GM23338 (cell line): ENCODE measurements at regions not wholly inside any gene's neighbourhood (a gene's known extent, or its start where the extent isn't known, plus 50 kb on each side); places are given as distances from the start of the nearest gene placed in this dataset.

ENCODE experiments used
- CREB1 ChIP-seq: fragments of 250-450 bp; sonication (Bioruptor Pico); IDR thresholded peaks from 2 replicates; pipeline ENCODE4 v1.5.0; 2020; ENCODE audit warnings: low read depth, mild to moderate bottlenecking, moderate library complexity
- EZH2 ChIP-seq: fragments of 200-600 bp; sonication (generic); IDR thresholded peaks from one replicate; pipeline ENCODE4 v1.8.0; 2017; ENCODE audit warnings: antibody characterized with exemption, mild to moderate bottlenecking, low read depth; ENCODE audit not compliant: unreplicated experiment
- EZH2phosphoT487 ChIP-seq: fragments of 200-600 bp; sonication (generic); IDR thresholded peaks from one replicate; pipeline ENCODE4 v1.8.1; 2018; ENCODE audit warnings: antibody characterized with exemption; ENCODE audit not compliant: unreplicated experiment
- JUNB ChIP-seq: IDR thresholded peaks from one replicate; pipeline ENCODE4 v1.6.1; 2016; ENCODE audit warnings: antibody characterized with exemption; ENCODE audit not compliant: unreplicated experiment
- POLR2AphosphoS5 ChIP-seq: IDR thresholded peaks from 2 replicates; pipeline ENCODE4 v1.6.1; 2016; ENCODE audit warnings: antibody characterized with exemption, low read depth
- STAT1 ChIP-seq: IDR thresholded peaks from one replicate; pipeline ENCODE4 v1.6.1; 2016; ENCODE audit warnings: antibody characterized with exemption; ENCODE audit not compliant: unreplicated experiment
- ZNF114 ChIP-seq: fragments of 250-450 bp; sonication (Bioruptor Pico); IDR thresholded peaks from 2 replicates; pipeline ENCODE4 v1.5.0; 2020; ENCODE audit warnings: mild to moderate bottlenecking, moderate library complexity
- TF ChIP-seq, protein P1 (sequence below), 2 experiments: fragments of 200-600 bp in 1 of 2; sonication (generic) in 1 of 2; conservative IDR thresholded peaks; 2 replicates each; pipeline versions ENCODE4 v1.5.1 to v1.6.1; 2016 to 2017; ENCODE audit warnings: antibody characterized with exemption in 2 of 2, low read depth in 2 of 2, mild to moderate bottlenecking in 2 of 2, moderate library complexity in 1 of 2
- TF ChIP-seq, protein P2 (sequence below): IDR thresholded peaks from one replicate; pipeline ENCODE4 v1.6.1; 2018; ENCODE audit warnings: antibody characterized with exemption; ENCODE audit not compliant: unreplicated experiment

DNA sequence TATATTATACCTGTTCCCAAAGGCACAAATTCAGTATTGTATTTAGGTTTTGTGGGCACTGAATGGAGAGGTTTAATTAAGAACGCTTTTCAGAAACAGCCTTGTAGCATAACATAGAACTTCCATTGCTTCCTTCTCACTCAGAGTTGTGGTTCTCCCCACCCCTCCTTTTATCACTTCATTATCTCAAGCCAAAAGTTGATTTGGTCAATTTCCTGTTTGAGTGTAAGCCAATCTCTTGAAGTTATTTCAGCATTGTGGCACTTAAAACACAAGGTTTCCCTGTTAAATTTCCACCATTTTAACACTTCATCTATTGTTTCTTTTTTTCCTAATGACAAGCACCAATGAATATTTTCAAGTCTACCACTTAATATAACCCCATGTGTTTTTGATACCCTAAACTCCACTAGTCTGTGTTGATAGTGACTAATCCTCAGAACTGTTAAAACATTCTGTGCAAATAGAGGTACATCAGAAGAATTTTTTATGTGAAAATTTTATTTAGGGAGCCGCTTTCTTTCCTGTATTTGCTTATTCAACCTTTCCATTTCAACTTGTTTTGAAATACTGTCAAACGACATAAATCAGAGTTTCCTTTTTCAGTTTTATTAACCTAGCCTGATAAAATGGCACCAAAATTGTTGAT lies 340.1 kb downstream of the BCAT1 start:
- TF ChIP-seq, protein P1, sequence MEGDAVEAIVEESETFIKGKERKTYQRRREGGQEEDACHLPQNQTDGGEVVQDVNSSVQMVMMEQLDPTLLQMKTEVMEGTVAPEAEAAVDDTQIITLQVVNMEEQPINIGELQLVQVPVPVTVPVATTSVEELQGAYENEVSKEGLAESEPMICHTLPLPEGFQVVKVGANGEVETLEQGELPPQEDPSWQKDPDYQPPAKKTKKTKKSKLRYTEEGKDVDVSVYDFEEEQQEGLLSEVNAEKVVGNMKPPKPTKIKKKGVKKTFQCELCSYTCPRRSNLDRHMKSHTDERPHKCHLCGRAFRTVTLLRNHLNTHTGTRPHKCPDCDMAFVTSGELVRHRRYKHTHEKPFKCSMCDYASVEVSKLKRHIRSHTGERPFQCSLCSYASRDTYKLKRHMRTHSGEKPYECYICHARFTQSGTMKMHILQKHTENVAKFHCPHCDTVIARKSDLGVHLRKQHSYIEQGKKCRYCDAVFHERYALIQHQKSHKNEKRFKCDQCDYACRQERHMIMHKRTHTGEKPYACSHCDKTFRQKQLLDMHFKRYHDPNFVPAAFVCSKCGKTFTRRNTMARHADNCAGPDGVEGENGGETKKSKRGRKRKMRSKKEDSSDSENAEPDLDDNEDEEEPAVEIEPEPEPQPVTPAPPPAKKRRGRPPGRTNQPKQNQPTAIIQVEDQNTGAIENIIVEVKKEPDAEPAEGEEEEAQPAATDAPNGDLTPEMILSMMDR (conservative IDR thresholded peaks at IDR 0.05; ENCODE audit: low read depth in 2 of 2): no peak
- TF ChIP-seq STAT1: no peak
- TF ChIP-seq JUNB: no peak
- no peak for TF ChIP-seq EZH2phosphoT487
- no peak for TF ChIP-seq POLR2AphosphoS5
- no peak for TF ChIP-seq CREB1 (CRISPR knock-in tag)
- no peak for TF ChIP-seq EZH2
- no peak for TF ChIP-seq ZNF114
- TF ChIP-seq, protein P2, sequence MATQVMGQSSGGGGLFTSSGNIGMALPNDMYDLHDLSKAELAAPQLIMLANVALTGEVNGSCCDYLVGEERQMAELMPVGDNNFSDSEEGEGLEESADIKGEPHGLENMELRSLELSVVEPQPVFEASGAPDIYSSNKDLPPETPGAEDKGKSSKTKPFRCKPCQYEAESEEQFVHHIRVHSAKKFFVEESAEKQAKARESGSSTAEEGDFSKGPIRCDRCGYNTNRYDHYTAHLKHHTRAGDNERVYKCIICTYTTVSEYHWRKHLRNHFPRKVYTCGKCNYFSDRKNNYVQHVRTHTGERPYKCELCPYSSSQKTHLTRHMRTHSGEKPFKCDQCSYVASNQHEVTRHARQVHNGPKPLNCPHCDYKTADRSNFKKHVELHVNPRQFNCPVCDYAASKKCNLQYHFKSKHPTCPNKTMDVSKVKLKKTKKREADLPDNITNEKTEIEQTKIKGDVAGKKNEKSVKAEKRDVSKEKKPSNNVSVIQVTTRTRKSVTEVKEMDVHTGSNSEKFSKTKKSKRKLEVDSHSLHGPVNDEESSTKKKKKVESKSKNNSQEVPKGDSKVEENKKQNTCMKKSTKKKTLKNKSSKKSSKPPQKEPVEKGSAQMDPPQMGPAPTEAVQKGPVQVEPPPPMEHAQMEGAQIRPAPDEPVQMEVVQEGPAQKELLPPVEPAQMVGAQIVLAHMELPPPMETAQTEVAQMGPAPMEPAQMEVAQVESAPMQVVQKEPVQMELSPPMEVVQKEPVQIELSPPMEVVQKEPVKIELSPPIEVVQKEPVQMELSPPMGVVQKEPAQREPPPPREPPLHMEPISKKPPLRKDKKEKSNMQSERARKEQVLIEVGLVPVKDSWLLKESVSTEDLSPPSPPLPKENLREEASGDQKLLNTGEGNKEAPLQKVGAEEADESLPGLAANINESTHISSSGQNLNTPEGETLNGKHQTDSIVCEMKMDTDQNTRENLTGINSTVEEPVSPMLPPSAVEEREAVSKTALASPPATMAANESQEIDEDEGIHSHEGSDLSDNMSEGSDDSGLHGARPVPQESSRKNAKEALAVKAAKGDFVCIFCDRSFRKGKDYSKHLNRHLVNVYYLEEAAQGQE: no peak
